ENCODE measurements at regions not wholly inside any gene's neighbourhood (a gene's known extent, or its start where the extent isn't known, plus 50 kb on each side); places are given as distances from the start of the nearest gene placed in this dataset.

- TF ChIP-seq CTCF (IDR thresholded peaks at IDR 0.05; ENCODE audit: poor library complexity, severe bottlenecking): no peak
- no peak overlapping the region for H3K27ac ChIP-seq (ENCODE audit: poor library complexity, severe bottlenecking)
- no peaks in the 10 kb centered on the region for H3K9me3 ChIP-seq (ENCODE audit: severe bottlenecking)
- ATAC-seq (ENCODE audit: low read depth) (no peak), DNase-seq (ENCODE audit: low spot score) (no peak)
- H3K4me3 ChIP-seq (ENCODE audit: severe bottlenecking): no peak overlapping the region
- no peaks in the 10 kb centered on the region for H3K36me3 ChIP-seq (ENCODE audit: low read depth)
- no peaks in the 10 kb centered on the region for H3K27me3 ChIP-seq (ENCODE audit: insufficient read depth, poor library complexity, severe bottlenecking)
- H3K4me1 ChIP-seq (ENCODE audit: insufficient read depth, poor library complexity, severe bottlenecking): peaks cover 12% of the 10 kb centered on the region
These were observed 62.2 kb upstream of the ZNF462 start for GRCh38 chr9:106800701-106801270.

GRCh38 chr9:106801816-106802215 lies 61.1 kb upstream of the ZNF462 start:
- Histone ChIP-seq H3K27ac (ENCODE audit: poor library complexity, severe bottlenecking) (no peak overlapping the region), H3K36me3 (ENCODE audit: low read depth) (no peaks in the 10 kb centered on the region), H3K4me3 (ENCODE audit: severe bottlenecking) (no peak overlapping the region), H3K27me3 (ENCODE audit: insufficient read depth, poor library complexity, severe bottlenecking) (no peaks in the 10 kb centered on the region), H3K9me3 (ENCODE audit: severe bottlenecking) (no peaks in the 10 kb centered on the region), H3K4me1 (ENCODE audit: insufficient read depth, poor library complexity, severe bottlenecking) (peaks cover 12% of the 10 kb centered on the region)
- ATAC-seq (ENCODE audit: low read depth) (no peak), DNase-seq (ENCODE audit: low spot score) (no peak)
- no peak for TF ChIP-seq CTCF (IDR thresholded peaks at IDR 0.05; ENCODE audit: poor library complexity, severe bottlenecking)

All from RWPE2 (cell line).